ENCODE measurements at regions not wholly inside any gene's neighbourhood (a gene's known extent, or its start where the extent isn't known, plus 50 kb on each side); places are given as distances from the start of the nearest gene placed in this dataset.
A peak's percentile ranks its signal among the peaks of the same experiment; 100 is the strongest.
"Not testable (repeated sequence)": the region's sequence is repeated elsewhere in the genome, so short reads cannot be mapped to it uniquely, and the experiment has no call there.

GRCh38 chr4:20196476-20196875 is 55.2 kb upstream of the SLIT2 start:
- intact Hi-C loops (cut with micrococcal nuclease) = no loop called here
- H3K4me3 Mint-ChIP-seq = no peak overlapping the region
- peaks cover 2% of the 10 kb centered on the region for H3K9me3 Mint-ChIP-seq
- H3K4me1 Mint-ChIP-seq (ENCODE audit: low read depth) = peaks cover 4% of the 10 kb centered on the region
- no peaks in the 10 kb centered on the region for H3K27me3 Mint-ChIP-seq
- no peak overlapping the region for H3K27ac Mint-ChIP-seq
- no peaks in the 10 kb centered on the region for H3K36me3 Mint-ChIP-seq (ENCODE audit: low read depth)

GRCh38 chr4:20195071-20195885 is 56.4 kb upstream of the SLIT2 start:
- Mint-ChIP-seq H3K27ac (no peak overlapping the region), H3K36me3 (ENCODE audit: low read depth) (no peaks in the 10 kb centered on the region), H3K27me3 (no peaks in the 10 kb centered on the region), H3K4me3 (no peak overlapping the region), H3K4me1 (ENCODE audit: low read depth) (peaks cover 4% of the 10 kb centered on the region), H3K9me3 (peaks cover 14% of the 10 kb centered on the region)
- intact Hi-C loops (cut with micrococcal nuclease) = no loop called here

GRCh38 chr4:20194123-20195013 is 57.3 kb upstream of the SLIT2 start:
- intact Hi-C loops (cut with micrococcal nuclease) = no loop called here
- H3K4me1 Mint-ChIP-seq (ENCODE audit: low read depth) = peaks cover 4% of the 10 kb centered on the region
- H3K27me3 Mint-ChIP-seq = no peaks in the 10 kb centered on the region
- H3K36me3 Mint-ChIP-seq (ENCODE audit: low read depth) = no peaks in the 10 kb centered on the region
- H3K4me3 Mint-ChIP-seq = no peak overlapping the region
- no peak overlapping the region for H3K27ac Mint-ChIP-seq
- peaks cover 23% of the 10 kb centered on the region for H3K9me3 Mint-ChIP-seq

DNA sequence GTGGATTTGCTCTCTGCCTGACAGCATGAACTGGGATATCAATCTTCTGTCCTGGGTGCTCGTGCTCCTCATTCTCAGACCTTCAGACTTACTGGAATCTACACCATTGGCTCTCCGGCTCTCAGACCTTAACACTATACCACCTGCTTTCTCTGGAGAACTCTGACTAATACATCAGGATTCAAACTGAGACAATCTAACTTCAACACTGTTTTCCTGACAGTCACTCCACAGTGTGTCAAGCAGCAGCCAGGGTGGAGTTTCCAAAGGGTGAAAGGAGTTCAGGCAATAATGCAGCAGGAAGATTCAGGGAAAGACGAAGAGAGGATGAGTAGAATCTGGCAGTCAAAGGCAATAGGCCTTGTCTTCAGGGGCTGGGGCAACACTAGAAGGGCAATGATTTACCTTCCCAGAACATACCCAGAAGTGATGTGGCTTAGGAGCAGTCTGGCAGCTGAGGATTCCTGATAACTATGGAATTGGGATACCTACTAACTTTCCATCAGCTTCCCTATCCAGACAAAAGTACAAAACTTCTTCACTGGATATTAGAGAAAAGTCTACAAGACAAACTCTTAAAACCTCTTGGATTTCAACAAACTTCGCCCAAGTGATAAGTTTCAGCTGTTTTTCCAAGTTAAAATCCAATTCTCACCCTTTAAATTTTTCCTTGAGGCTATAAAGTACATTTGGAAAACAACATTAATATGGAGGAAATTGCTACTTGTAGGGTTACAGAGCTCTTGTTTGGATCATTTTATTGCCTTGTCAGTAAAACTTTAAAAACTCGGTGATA is 58.4 kb upstream of the SLIT2 start:
- peaks cover 4% of the 10 kb centered on the region for H3K4me1 Mint-ChIP-seq (ENCODE audit: low read depth)

GRCh38 chr4:20192736-20193135 is 59.0 kb upstream of the SLIT2 start:
- Mint-ChIP-seq H3K27me3 (no peaks in the 10 kb centered on the region), H3K27ac (peak overlapping the region; percentile 30), H3K4me1 (ENCODE audit: low read depth) (peaks cover 5% of the 10 kb centered on the region), H3K36me3 (ENCODE audit: low read depth) (no peaks in the 10 kb centered on the region), H3K4me3 (no peak overlapping the region), H3K9me3 (peaks cover 25% of the 10 kb centered on the region)
- intact Hi-C loops (cut with micrococcal nuclease) = no loop called here

More for the DNA sequence above, 58.4 kb upstream of the SLIT2 start:
- no peak overlapping the region for H3K4me3 Mint-ChIP-seq
- peak overlapping the region; percentile 30 for H3K27ac Mint-ChIP-seq
- H3K36me3 Mint-ChIP-seq (ENCODE audit: low read depth) = no peaks in the 10 kb centered on the region
- no peaks in the 10 kb centered on the region for H3K27me3 Mint-ChIP-seq
- intact Hi-C loops (cut with micrococcal nuclease) = no loop called here
- H3K9me3 Mint-ChIP-seq = peaks cover 25% of the 10 kb centered on the region

GRCh38 chr4:20185103-20185502 is 66.6 kb upstream of the SLIT2 start:
- Mint-ChIP-seq H3K4me1 (ENCODE audit: low read depth) (peaks cover 8% of the 10 kb centered on the region), H3K9me3 (peaks cover 18% of the 10 kb centered on the region), H3K36me3 (ENCODE audit: low read depth) (no peaks in the 10 kb centered on the region), H3K4me3 (no peak overlapping the region), H3K27me3 (no peaks in the 10 kb centered on the region), H3K27ac (no peak overlapping the region)
- intact Hi-C loops (cut with micrococcal nuclease) = no loop called here

- intact Hi-C loops (cut with micrococcal nuclease); H3K4me1 Mint-ChIP-seq (ENCODE audit: low read depth); H3K36me3 Mint-ChIP-seq (ENCODE audit: low read depth): not testable (repeated sequence)
Measured at GRCh38 chr4:20183131-20183530, 68.6 kb upstream of the SLIT2 start.

DNA sequence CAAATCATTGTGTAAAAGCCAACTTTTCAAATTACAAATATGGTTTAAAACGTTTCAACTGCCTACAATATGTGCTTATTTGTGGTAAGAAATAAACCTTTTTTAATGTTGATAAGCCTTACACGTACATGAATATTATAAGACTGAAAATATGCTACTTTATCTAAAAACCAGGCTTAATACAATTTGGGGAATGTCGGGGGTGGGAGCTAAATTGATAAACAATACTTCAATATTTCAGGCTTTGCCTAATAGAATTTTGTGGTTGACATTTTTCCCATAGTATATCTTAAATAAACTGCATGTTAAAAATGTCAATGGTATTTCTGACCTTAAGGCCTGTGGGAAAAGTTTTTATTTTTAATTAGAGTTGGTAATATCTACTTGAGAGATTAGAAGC is 69.8 kb upstream of the SLIT2 start:
- Mint-ChIP-seq H3K4me1 (ENCODE audit: low read depth) (no peaks in the 10 kb centered on the region), H3K27me3 (no peaks in the 10 kb centered on the region), H3K27ac (no peak overlapping the region), H3K36me3 (ENCODE audit: low read depth) (no peaks in the 10 kb centered on the region), H3K4me3 (no peak overlapping the region), H3K9me3 (peaks cover 17% of the 10 kb centered on the region)
- intact Hi-C loops (cut with micrococcal nuclease) = no loop called here

More at GRCh38 chr4:20183131-20183530, 68.6 kb upstream of the SLIT2 start:
- not testable (repeated sequence) for H3K27me3 Mint-ChIP-seq, H3K4me3 Mint-ChIP-seq, H3K27ac Mint-ChIP-seq
- H3K9me3 Mint-ChIP-seq = peaks cover 12% of the 10 kb centered on the region

GRCh38 chr4:20180509-20180908 is 71.2 kb upstream of the SLIT2 start:
- Mint-ChIP-seq H3K4me1 (ENCODE audit: low read depth) (no peaks in the 10 kb centered on the region), H3K4me3 (no peak overlapping the region), H3K27ac (no peak overlapping the region), H3K9me3 (peaks cover 17% of the 10 kb centered on the region), H3K27me3 (no peaks in the 10 kb centered on the region), H3K36me3 (ENCODE audit: low read depth) (no peaks in the 10 kb centered on the region)
- intact Hi-C loops (cut with micrococcal nuclease) = no loop called here

GRCh38 chr4:20178902-20179576 is 72.7 kb upstream of the SLIT2 start:
- H3K27me3 Mint-ChIP-seq = no peaks in the 10 kb centered on the region

DNA sequence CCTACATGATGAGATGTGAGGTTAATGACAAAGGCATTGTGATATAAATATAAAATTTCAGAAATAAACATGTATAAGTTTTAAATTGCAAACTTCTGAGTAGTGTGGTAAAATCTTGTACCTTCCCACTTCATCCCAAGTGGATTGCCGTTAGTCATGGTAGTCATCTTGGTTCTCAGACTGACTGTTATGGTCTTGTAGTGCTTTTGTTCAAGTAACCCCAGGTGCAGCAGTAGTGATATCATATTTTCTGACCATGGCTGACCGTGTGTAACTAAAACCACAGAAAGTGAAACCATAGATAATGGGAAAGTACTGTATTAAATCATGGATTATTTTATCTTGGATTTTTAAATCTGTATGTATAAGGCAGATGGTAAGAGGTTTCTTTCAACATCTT is 74.8 kb upstream of the SLIT2 start:
- Mint-ChIP-seq H3K9me3 (peaks cover 8% of the 10 kb centered on the region), H3K27ac (no peak overlapping the region), H3K4me1 (ENCODE audit: low read depth) (no peaks in the 10 kb centered on the region), H3K27me3 (no peaks in the 10 kb centered on the region), H3K36me3 (ENCODE audit: low read depth) (no peaks in the 10 kb centered on the region), H3K4me3 (no peak overlapping the region)
- intact Hi-C loops (cut with micrococcal nuclease) = no loop called here

More at GRCh38 chr4:20178902-20179576, 72.7 kb upstream of the SLIT2 start:
- H3K9me3 Mint-ChIP-seq = peaks cover 8% of the 10 kb centered on the region
- intact Hi-C loops (cut with micrococcal nuclease) = no loop called here
- H3K4me1 Mint-ChIP-seq (ENCODE audit: low read depth) = no peaks in the 10 kb centered on the region
- H3K36me3 Mint-ChIP-seq (ENCODE audit: low read depth) = no peaks in the 10 kb centered on the region
- H3K4me3 Mint-ChIP-seq = no peak overlapping the region
- H3K27ac Mint-ChIP-seq = no peak overlapping the region

DNA sequence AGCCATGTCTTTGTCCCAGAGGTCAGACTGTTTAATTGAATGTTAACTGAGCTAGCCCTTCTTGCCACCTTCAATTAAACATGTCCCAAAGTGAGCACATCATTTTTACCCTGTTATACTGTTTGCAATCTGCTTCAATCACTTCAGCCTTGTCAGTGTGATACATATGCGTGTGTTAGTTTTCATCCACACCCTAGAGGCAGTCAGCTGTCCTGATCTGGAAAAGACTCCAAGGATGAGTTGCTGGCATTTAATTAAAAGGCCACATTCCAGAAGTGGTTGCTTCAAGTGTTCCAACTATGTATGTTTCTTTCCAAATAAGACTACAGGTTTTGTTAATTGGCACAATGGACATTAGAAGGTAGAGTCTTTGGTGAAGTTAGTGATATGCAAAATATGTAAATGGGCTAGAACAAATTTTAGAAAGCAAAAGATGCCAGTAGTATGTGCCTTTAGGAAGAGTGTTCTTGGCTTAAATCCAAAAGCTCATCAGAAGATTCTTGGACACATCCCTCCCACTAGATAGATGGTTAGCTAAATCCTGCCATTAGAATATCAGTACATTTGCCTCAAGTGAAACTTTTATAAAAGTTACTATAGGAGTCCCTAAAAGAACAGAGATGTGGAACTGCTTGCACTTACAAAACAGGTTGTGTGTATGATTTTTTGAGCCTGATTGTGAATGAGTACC is 79.5 kb upstream of the SLIT2 start:
- Mint-ChIP-seq H3K4me3 (no peak overlapping the region), H3K9me3 (no peaks in the 10 kb centered on the region), H3K27me3 (no peaks in the 10 kb centered on the region), H3K27ac (no peak overlapping the region), H3K36me3 (ENCODE audit: low read depth) (no peaks in the 10 kb centered on the region), H3K4me1 (ENCODE audit: low read depth) (no peaks in the 10 kb centered on the region)
- intact Hi-C loops (cut with micrococcal nuclease) = no loop called here

DNA sequence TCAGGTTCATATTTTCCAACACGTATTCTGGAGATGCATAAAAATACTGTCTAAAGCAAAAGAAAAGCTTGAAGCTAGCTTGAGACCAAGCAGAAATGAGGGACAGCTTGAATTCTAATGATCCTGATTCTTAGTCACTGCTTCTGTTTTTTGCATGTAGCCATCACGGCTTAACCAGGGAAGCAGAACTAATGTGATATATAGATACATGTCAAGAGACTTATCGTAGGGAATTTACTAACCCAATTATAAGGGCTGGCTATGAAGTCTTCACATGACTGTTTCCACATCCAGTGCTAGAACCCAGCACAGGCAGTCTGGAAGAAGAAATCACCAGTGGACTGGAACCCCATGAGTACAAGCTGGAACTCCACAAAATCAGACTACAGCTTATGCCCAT is 85.2 kb upstream of the SLIT2 start:
- Mint-ChIP-seq H3K27ac (no peak overlapping the region), H3K27me3 (no peaks in the 10 kb centered on the region), H3K9me3 (peaks cover 5% of the 10 kb centered on the region), H3K4me1 (ENCODE audit: low read depth) (no peaks in the 10 kb centered on the region), H3K36me3 (ENCODE audit: low read depth) (no peaks in the 10 kb centered on the region), H3K4me3 (no peak overlapping the region)
- intact Hi-C loops (cut with micrococcal nuclease) = no loop called here

All from dendritic cell treated with granulocyte-macrophage colony-stimulating factor and Interleukin-4, amounts not matched to agents 40 ng/mL and 50 ng/mL, for 4 days (primary cell).